Suprapubic skin (tissue), 4 donors: ENCODE measurements at regions not wholly inside any gene's neighbourhood (a gene's known extent, or its start where the extent isn't known, plus 50 kb on each side); places are given as distances from the start of the nearest gene placed in this dataset.

ENCODE experiments used
- DNase-seq, 2 donors: peaks; one replicate each; pipeline ENCODE4 v3.0.0-alpha.2; 2019; ENCODE audit warnings: low spot score in 2 of 2
- H3K27ac ChIP-seq: fragments of 200-600 bp; sonication (generic); one replicate; pipeline ENCODE4 v1.5.1; 2019
- H3K27me3 ChIP-seq: fragments of 200-600 bp; sonication (generic); one replicate; pipeline ENCODE4 v1.5.1; 2019
- H3K36me3 ChIP-seq: fragments of 200-600 bp; sonication (generic); one replicate; pipeline ENCODE4 v1.5.1; 2019
- H3K4me1 ChIP-seq: fragments of 200-600 bp; sonication (generic); one replicate; pipeline ENCODE4 v1.5.1; 2019
- H3K4me3 ChIP-seq: fragments of 200-600 bp; sonication (generic); one replicate; pipeline ENCODE4 v1.5.1; 2019; ENCODE audit warnings: mild to moderate bottlenecking
- H3K9me3 ChIP-seq: fragments of 200-600 bp; sonication (generic); one replicate; pipeline ENCODE4 v1.5.1; 2019
- EP300 ChIP-seq: sonication (generic); formaldehyde crosslinking; IDR thresholded peaks from one replicate; pipeline ENCODE4 v1.6.1; 2017; ENCODE audit warnings: antibody characterized with exemption
- POLR2A ChIP-seq, 2 donors: fragments of 450-650 bp; IDR thresholded peaks; one replicate each; pipeline ENCODE4 v1.6.1; 2017; ENCODE audit warnings: antibody characterized with exemption in 2 of 2, mild to moderate bottlenecking in 2 of 2, moderate library complexity in 2 of 2
- POLR2AphosphoS5 ChIP-seq, 3 donors: sonication (generic); formaldehyde crosslinking; IDR thresholded peaks; one replicate each; pipeline ENCODE4 v1.6.1; 2017; ENCODE audit warnings: antibody characterized with exemption in 3 of 3
- WGBS: methylation state at CpG from one replicate; pipeline ENCODE4 v1.1.5; 2018; 5-methylcytosine and 5-hydroxymethylcytosine counted together
- TF ChIP-seq, protein P1 (sequence below), 2 donors: fragments of 200-600 bp in 1 of 2; fragments of 450-650 bp in 1 of 2; sonication (generic) in 1 of 2; IDR thresholded peaks; one replicate each; pipeline ENCODE4 v1.5.1; 2016 to 2019; ENCODE audit warnings: antibody characterized with exemption in 2 of 2, mild to moderate bottlenecking in 1 of 2, moderate library complexity in 1 of 2

- Histone ChIP-seq H3K36me3 (no peaks in the 10 kb centered on the region), H3K27ac (no peak overlapping the region), H3K4me1 (no peaks in the 10 kb centered on the region), H3K4me3 (no peak overlapping the region), H3K27me3 (no peaks in the 10 kb centered on the region), H3K9me3 (no peaks in the 10 kb centered on the region)
- 64% methylated on average over 8 of the region's 8 CpGs for WGBS
- no peak for DNase-seq
- TF ChIP-seq POLR2A (IDR thresholded peaks at IDR 0.05): no peak
- no peak for TF ChIP-seq POLR2AphosphoS5 (IDR thresholded peaks at IDR 0.05)
- TF ChIP-seq, protein P1, sequence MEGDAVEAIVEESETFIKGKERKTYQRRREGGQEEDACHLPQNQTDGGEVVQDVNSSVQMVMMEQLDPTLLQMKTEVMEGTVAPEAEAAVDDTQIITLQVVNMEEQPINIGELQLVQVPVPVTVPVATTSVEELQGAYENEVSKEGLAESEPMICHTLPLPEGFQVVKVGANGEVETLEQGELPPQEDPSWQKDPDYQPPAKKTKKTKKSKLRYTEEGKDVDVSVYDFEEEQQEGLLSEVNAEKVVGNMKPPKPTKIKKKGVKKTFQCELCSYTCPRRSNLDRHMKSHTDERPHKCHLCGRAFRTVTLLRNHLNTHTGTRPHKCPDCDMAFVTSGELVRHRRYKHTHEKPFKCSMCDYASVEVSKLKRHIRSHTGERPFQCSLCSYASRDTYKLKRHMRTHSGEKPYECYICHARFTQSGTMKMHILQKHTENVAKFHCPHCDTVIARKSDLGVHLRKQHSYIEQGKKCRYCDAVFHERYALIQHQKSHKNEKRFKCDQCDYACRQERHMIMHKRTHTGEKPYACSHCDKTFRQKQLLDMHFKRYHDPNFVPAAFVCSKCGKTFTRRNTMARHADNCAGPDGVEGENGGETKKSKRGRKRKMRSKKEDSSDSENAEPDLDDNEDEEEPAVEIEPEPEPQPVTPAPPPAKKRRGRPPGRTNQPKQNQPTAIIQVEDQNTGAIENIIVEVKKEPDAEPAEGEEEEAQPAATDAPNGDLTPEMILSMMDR (IDR thresholded peaks at IDR 0.05): no peak
- no peak for TF ChIP-seq EP300
These were observed 378.9 kb downstream of the PPP1R2C start for GRCh38 chrX:42398967-42399631.

- 87% methylated on average over 4 of the region's 4 CpGs for WGBS
- no peaks in the 10 kb centered on the region for H3K4me1 ChIP-seq
- H3K4me3 ChIP-seq: no peak overlapping the region
- no peaks in the 10 kb centered on the region for H3K9me3 ChIP-seq
- H3K27me3 ChIP-seq: no peaks in the 10 kb centered on the region
- TF ChIP-seq, protein P1 (IDR thresholded peaks at IDR 0.05): no peak
- TF ChIP-seq POLR2A (IDR thresholded peaks at IDR 0.05) (no peak), POLR2AphosphoS5 (IDR thresholded peaks at IDR 0.05) (no peak), EP300 (no peak)
- no peak overlapping the region for H3K27ac ChIP-seq
- DNase-seq: no peak
- H3K36me3 ChIP-seq: no peaks in the 10 kb centered on the region
These were observed 381.8 kb downstream of the PPP1R2C start for GRCh38 chrX:42396136-42396535.

DNA sequence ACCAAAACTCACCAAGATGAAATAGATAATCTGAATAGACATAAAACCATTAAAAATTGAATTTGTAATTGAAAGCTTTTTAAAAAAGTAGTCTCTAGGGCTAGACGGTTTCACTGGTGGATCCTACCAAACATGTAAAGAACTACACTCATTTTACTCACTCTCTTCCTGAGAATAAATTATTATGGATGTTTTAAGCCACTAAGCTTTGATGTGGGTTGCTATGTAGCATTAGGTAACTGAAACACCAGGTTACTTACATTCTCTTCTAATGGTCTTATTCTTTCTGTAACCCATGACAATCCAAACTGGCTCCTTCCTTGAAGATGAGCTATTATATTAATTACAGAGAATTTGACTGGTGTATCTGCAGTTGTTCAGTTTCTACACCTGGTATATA, 385.1 kb downstream of the PPP1R2C start:
- Histone ChIP-seq H3K4me1 (no peaks in the 10 kb centered on the region), H3K36me3 (no peaks in the 10 kb centered on the region), H3K27ac (no peak overlapping the region), H3K27me3 (no peaks in the 10 kb centered on the region), H3K4me3 (no peak overlapping the region), H3K9me3 (no peaks in the 10 kb centered on the region)
- DNase-seq: no peak
- 42% methylated on average over 1 of the region's 1 CpG for WGBS
- no peak for TF ChIP-seq POLR2AphosphoS5 (IDR thresholded peaks at IDR 0.05)
- no peak for TF ChIP-seq EP300
- TF ChIP-seq POLR2A (IDR thresholded peaks at IDR 0.05): no peak
- TF ChIP-seq, protein P1 (IDR thresholded peaks at IDR 0.05): no peak

GRCh38 chrX:42386681-42387080, 391.3 kb downstream of the PPP1R2C start:
- Histone ChIP-seq H3K27ac (no peak overlapping the region), H3K4me1 (no peaks in the 10 kb centered on the region), H3K4me3 (no peak overlapping the region), H3K27me3 (no peaks in the 10 kb centered on the region), H3K9me3 (no peaks in the 10 kb centered on the region), H3K36me3 (no peaks in the 10 kb centered on the region)
- TF ChIP-seq EP300 (no peak), POLR2A (IDR thresholded peaks at IDR 0.05) (no peak), POLR2AphosphoS5 (IDR thresholded peaks at IDR 0.05) (no peak)
- TF ChIP-seq, protein P1 (IDR thresholded peaks at IDR 0.05): no peak
- 74% methylated on average over 2 of the region's 2 CpGs for WGBS
- no peak for DNase-seq

- no peak overlapping the region for H3K27ac ChIP-seq
- DNase-seq: no peak
- no peaks in the 10 kb centered on the region for H3K9me3 ChIP-seq
- no peak for TF ChIP-seq EP300
- TF ChIP-seq, protein P1 (IDR thresholded peaks at IDR 0.05): no peak
- TF ChIP-seq POLR2AphosphoS5 (IDR thresholded peaks at IDR 0.05): no peak
- TF ChIP-seq POLR2A (IDR thresholded peaks at IDR 0.05): no peak
- WGBS: 55% methylated on average over 2 of the region's 2 CpGs
- H3K4me3 ChIP-seq: no peak overlapping the region
- no peaks in the 10 kb centered on the region for H3K4me1 ChIP-seq
- no peaks in the 10 kb centered on the region for H3K36me3 ChIP-seq
- no peaks in the 10 kb centered on the region for H3K27me3 ChIP-seq
These were observed 392.2 kb downstream of the PPP1R2C start for GRCh38 chrX:42385730-42386129.
